Vagina (tissue), 2 donors: ENCODE measurements at regions not wholly inside any gene's neighbourhood (a gene's known extent, or its start where the extent isn't known, plus 50 kb on each side); places are given as distances from the start of the nearest gene placed in this dataset.

Experiments
- POLR2AphosphoS5 ChIP-seq, 2 donors: sonication (generic); formaldehyde crosslinking; IDR thresholded peaks; one replicate each; pipeline ENCODE4 v1.9.0; 2017; ENCODE audit warnings: antibody characterized with exemption in 2 of 2, mild to moderate bottlenecking in 2 of 2, low read depth in 1 of 2; ENCODE audit not compliant: insufficient read depth in 1 of 2
- TF ChIP-seq, protein P1 (sequence below), 3 experiments: fragments of 450-650 bp in 2 of 3; fragments of 200-600 bp in 1 of 3; sonication (generic) in 1 of 3; IDR thresholded peaks; one replicate each; pipeline ENCODE4 v1.5.1; 2017 to 2019; ENCODE audit warnings: antibody characterized with exemption in 3 of 3, mild to moderate bottlenecking in 2 of 3, moderate library complexity in 2 of 3

DNA sequence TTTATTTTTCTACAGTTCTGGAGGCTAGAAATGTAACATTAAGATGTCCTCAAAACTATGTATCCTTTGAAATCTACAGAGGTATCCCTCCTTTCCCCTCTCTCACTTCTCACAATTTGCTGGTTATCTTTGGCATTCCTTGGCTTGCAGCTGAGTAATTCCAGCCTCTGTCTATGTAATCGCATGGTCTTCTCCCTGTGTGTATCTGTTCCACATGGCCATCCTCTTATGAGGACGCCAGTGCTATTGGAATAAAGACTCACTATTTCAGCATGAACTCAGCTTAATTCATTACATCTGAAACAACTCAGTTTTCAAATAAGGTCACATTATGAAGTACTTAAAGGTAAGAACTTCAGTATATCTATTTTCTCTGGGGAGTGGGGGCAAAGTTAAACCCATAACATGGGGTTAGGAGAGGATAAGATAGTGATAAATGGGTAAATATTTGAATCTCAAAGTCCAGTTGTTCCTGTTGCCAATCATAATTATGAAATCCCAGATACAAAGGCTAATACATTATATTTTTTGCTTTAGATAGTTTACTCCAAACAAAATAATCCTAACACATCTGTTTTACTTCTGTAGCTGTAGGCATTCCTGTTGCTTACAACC lies 1290.8 kb downstream of the NCAM2 start:
- TF ChIP-seq, protein P1, sequence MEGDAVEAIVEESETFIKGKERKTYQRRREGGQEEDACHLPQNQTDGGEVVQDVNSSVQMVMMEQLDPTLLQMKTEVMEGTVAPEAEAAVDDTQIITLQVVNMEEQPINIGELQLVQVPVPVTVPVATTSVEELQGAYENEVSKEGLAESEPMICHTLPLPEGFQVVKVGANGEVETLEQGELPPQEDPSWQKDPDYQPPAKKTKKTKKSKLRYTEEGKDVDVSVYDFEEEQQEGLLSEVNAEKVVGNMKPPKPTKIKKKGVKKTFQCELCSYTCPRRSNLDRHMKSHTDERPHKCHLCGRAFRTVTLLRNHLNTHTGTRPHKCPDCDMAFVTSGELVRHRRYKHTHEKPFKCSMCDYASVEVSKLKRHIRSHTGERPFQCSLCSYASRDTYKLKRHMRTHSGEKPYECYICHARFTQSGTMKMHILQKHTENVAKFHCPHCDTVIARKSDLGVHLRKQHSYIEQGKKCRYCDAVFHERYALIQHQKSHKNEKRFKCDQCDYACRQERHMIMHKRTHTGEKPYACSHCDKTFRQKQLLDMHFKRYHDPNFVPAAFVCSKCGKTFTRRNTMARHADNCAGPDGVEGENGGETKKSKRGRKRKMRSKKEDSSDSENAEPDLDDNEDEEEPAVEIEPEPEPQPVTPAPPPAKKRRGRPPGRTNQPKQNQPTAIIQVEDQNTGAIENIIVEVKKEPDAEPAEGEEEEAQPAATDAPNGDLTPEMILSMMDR (IDR thresholded peaks at IDR 0.05): no peak
- no peak for TF ChIP-seq POLR2AphosphoS5 (IDR thresholded peaks at IDR 0.05; ENCODE audit: insufficient read depth in 1 of 2, low read depth in 1 of 2)
